ENCODE measurements at regions not wholly inside any gene's neighbourhood (a gene's known extent, or its start where the extent isn't known, plus 50 kb on each side); places are given as distances from the start of the nearest gene placed in this dataset.

DNA sequence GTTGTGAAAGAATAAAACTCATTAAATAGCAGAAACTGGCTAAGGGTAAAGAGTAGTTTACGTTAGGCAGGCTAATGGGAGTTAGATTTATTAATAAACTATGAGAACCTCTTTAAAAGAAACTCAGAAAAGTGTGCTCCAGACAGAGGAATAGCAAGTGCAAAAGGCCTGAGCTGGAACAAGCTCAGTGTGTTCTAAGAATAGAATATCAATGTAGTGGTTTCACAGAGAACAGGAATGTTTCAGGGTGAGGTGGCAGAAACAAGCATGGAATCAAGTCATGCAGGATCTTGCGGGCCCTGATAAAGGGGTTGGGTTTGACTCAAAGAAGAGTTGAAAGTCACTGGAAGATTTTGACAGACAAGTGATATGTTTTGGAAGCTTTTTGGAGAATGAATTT, 164.0 kb upstream of the HS3ST3A1 start:
- H3K4ac ChIP-seq (replicated peaks; ENCODE audit: insufficient read length, low read depth, low read length), result no peak overlapping the region
- no peak overlapping the region for H2BK120ac ChIP-seq (replicated peaks; ENCODE audit: low read depth, low read length)
- 93% methylated on average over 2 of the region's 2 CpGs; no CpG with 5 or more reads in 1 of the 2 experiments for WGBS, 2 experiments (ENCODE audit: extremely low coverage in 1 of 2, insufficient coverage in 1 of 2, insufficient read length in 1 of 2, insufficient replicate concordance in 2 of 2, low coverage in 1 of 2, low lambda C conversion rate in 2 of 2, missing lambda C conversion rate in 1 of 2)
- no peak overlapping the region for H4K8ac ChIP-seq (ENCODE audit: extremely low read depth, insufficient read depth, low read length)
- H3K14ac ChIP-seq (ENCODE audit: insufficient read length), result no peak overlapping the region
- no peak overlapping the region for H4K91ac ChIP-seq (replicated peaks; ENCODE audit: insufficient read length, low read length)
- ChIA-PET POLR2A (ENCODE audit: partially characterized antibody) (no interaction called here), CTCF (ENCODE audit: partially characterized antibody) (interaction anchor here (0.9 kb wide), 1 partner anchor 150 kb away, joined by 3 read pairs; no protein-coding TSS in a partner anchor)
- no peaks in the 10 kb centered on the region for H3K23me2 ChIP-seq (ENCODE audit: low read depth, low read length)
- no peak overlapping the region for H2BK12ac ChIP-seq (ENCODE audit: low read depth, low read length)
- H3K9me3 ChIP-seq (ENCODE audit: insufficient read depth in 2 of 2, low read depth in 1 of 2, low read length in 1 of 2), result peaks cover 13 to 18% of the 10 kb centered on the region in 2 experiments
- H3K27me3 ChIP-seq (replicated peaks in 1 of 4; ENCODE audit: control insufficient read depth in 3 of 4, extremely low read depth in 1 of 4, insufficient read depth in 3 of 4, low read length in 3 of 4), result no peaks in the 10 kb centered on the region
- H3K56ac ChIP-seq (replicated peaks; ENCODE audit: insufficient read length, low read depth, low read length), result no peak overlapping the region
- H2AK5ac ChIP-seq (ENCODE audit: low read depth, low read length), result no peak overlapping the region
- H3K4me3 ChIP-seq (ENCODE audit: extremely low read depth in 1 of 4, insufficient read depth in 2 of 4, low read depth in 3 of 4, low read length in 4 of 4), result no peak overlapping the region
- no peaks in the 10 kb centered on the region for H3K79me2 ChIP-seq (ENCODE audit: control insufficient read depth in 1 of 2, insufficient read depth in 2 of 2, low read length in 2 of 2)
- H2AFZ ChIP-seq (ENCODE audit: low read length), result no peak overlapping the region
- DNase-seq (ENCODE audit: low read depth in 1 of 2, low spot score in 2 of 2) (no peak), FAIRE-seq (no peak)
- no peaks in the 10 kb centered on the region for H3K36me3 ChIP-seq (ENCODE audit: control insufficient read depth in 2 of 4, insufficient read depth in 4 of 4, low read length in 3 of 4)
- H4K20me1 ChIP-seq (replicated peaks in 1 of 2; ENCODE audit: control insufficient read depth in 1 of 2, insufficient read depth in 2 of 2, low read length in 2 of 2), result no peaks in the 10 kb centered on the region
- no peak overlapping the region for H2BK20ac ChIP-seq (ENCODE audit: low read length)
- H3K18ac ChIP-seq (ENCODE audit: extremely low read depth, low read length), result no peak overlapping the region
- no peaks in the 10 kb centered on the region for H3K4me1 ChIP-seq (replicated peaks in 1 of 4; ENCODE audit: control insufficient read depth in 3 of 4, insufficient read depth in 4 of 4, low read length in 3 of 4)
- H3K4me2 ChIP-seq (ENCODE audit: insufficient read depth in 1 of 2, low read depth in 2 of 2, low read length in 2 of 2), result no peak overlapping the region
- H2BK5ac ChIP-seq (ENCODE audit: low read depth, low read length), result no peak overlapping the region
- H4K5ac ChIP-seq (ENCODE audit: insufficient read length, low read depth, low read length), result no peak overlapping the region
- no peaks in the 10 kb centered on the region for H3K79me1 ChIP-seq (ENCODE audit: low read depth, low read length)
- no peak overlapping the region for H3K23ac ChIP-seq (ENCODE audit: insufficient read length)
- H3K9ac ChIP-seq (replicated peaks in 1 of 4; ENCODE audit: extremely low read depth in 1 of 4, low read depth in 3 of 4, low read length in 3 of 4), result no peak overlapping the region
- no peak overlapping the region for H3K27ac ChIP-seq (ENCODE audit: low read depth, low read length)
- no peak overlapping the region for H2BK15ac ChIP-seq (ENCODE audit: low read length)
- no peak for TF ChIP-seq RXRA (IDR thresholded peaks at IDR 0.05; ENCODE audit: insufficient read depth, low read depth, low read length)
- TF ChIP-seq POU5F1 (IDR thresholded peaks at IDR 0.05; ENCODE audit: low read depth, low read length), result no peak
- TF ChIP-seq RBBP5 (IDR thresholded peaks at IDR 0.05; ENCODE audit: borderline replicate concordance, low read depth, low read length), result no peak
- TF ChIP-seq, protein P1, sequence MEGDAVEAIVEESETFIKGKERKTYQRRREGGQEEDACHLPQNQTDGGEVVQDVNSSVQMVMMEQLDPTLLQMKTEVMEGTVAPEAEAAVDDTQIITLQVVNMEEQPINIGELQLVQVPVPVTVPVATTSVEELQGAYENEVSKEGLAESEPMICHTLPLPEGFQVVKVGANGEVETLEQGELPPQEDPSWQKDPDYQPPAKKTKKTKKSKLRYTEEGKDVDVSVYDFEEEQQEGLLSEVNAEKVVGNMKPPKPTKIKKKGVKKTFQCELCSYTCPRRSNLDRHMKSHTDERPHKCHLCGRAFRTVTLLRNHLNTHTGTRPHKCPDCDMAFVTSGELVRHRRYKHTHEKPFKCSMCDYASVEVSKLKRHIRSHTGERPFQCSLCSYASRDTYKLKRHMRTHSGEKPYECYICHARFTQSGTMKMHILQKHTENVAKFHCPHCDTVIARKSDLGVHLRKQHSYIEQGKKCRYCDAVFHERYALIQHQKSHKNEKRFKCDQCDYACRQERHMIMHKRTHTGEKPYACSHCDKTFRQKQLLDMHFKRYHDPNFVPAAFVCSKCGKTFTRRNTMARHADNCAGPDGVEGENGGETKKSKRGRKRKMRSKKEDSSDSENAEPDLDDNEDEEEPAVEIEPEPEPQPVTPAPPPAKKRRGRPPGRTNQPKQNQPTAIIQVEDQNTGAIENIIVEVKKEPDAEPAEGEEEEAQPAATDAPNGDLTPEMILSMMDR (IDR thresholded peaks at IDR 0.05; ENCODE audit: control extremely low read depth in 1 of 3, insufficient read depth in 1 of 3, low read depth in 1 of 3, low read length in 3 of 3), result no peak
- TF ChIP-seq EZH2 (IDR thresholded peaks at IDR 0.05; ENCODE audit: low read depth, low read length, severe bottlenecking), result no peak
- no peak for TF ChIP-seq SRF (IDR thresholded peaks at IDR 0.05; ENCODE audit: low read depth, low read length)

Measured in H1 (cell line).